ENCODE measurements at regions not wholly inside any gene's neighbourhood (a gene's known extent, or its start where the extent isn't known, plus 50 kb on each side); places are given as distances from the start of the nearest gene placed in this dataset.

GRCh38 chr6:67877288-67877687, 757.8 kb upstream of the ADGRB3 start:
- no peaks in the 10 kb centered on the region for H3K4me1 ChIP-seq
- no peak for TF ChIP-seq CTCF (IDR thresholded peaks at IDR 0.05)
- H3K4me3 ChIP-seq: no peak overlapping the region
- H3K36me3 ChIP-seq: no peaks in the 10 kb centered on the region
- no peak for DNase-seq (ENCODE audit: low spot score in 2 of 2)
- H3K27ac ChIP-seq: no peak overlapping the region
- no peaks in the 10 kb centered on the region for H3K9me3 ChIP-seq
- H3K27me3 ChIP-seq: no peaks in the 10 kb centered on the region
- intact Hi-C loops (cut with DNase I): no loop called here

- H3K27ac ChIP-seq: no peak overlapping the region
- H3K4me1 ChIP-seq: no peaks in the 10 kb centered on the region
- H3K4me3 ChIP-seq: no peak overlapping the region
- TF ChIP-seq CTCF (IDR thresholded peaks at IDR 0.05): no peak
- H3K36me3 ChIP-seq: no peaks in the 10 kb centered on the region
- H3K9me3 ChIP-seq: no peaks in the 10 kb centered on the region
- DNase-seq (ENCODE audit: low spot score in 2 of 2): no peak
- H3K27me3 ChIP-seq: no peaks in the 10 kb centered on the region
- intact Hi-C loops (cut with DNase I): no loop called here
Measured at GRCh38 chr6:67875877-67876383, 759.2 kb upstream of the ADGRB3 start.

GRCh38 chr6:67870321-67870720, 764.8 kb upstream of the ADGRB3 start:
- intact Hi-C loops (cut with DNase I): no loop called here
- Histone ChIP-seq H3K27ac (no peak overlapping the region), H3K4me3 (no peak overlapping the region), H3K4me1 (no peaks in the 10 kb centered on the region), H3K36me3 (no peaks in the 10 kb centered on the region), H3K9me3 (no peaks in the 10 kb centered on the region), H3K27me3 (no peaks in the 10 kb centered on the region)
- DNase-seq (ENCODE audit: low spot score in 2 of 2): no peak
- no peak for TF ChIP-seq CTCF (IDR thresholded peaks at IDR 0.05)

- no peak for DNase-seq (ENCODE audit: low spot score in 2 of 2)
- intact Hi-C loops (cut with DNase I): no loop called here
Measured at GRCh38 chr6:67863346-67863745, 771.7 kb upstream of the ADGRB3 start.

GRCh38 chr6:67854098-67854497, 781.0 kb upstream of the ADGRB3 start:
- Histone ChIP-seq H3K4me3 (no peak overlapping the region), H3K27me3 (no peaks in the 10 kb centered on the region), H3K36me3 (no peaks in the 10 kb centered on the region), H3K4me1 (no peaks in the 10 kb centered on the region), H3K9me3 (peaks cover 0 to 5% of the 10 kb centered on the region in 2 donors), H3K27ac (no peak overlapping the region)
- intact Hi-C loops (cut with DNase I): no loop called here
- no peak for TF ChIP-seq CTCF (IDR thresholded peaks at IDR 0.05)
- no peak for DNase-seq (ENCODE audit: low spot score in 2 of 2)

More at GRCh38 chr6:67863346-67863745, 771.7 kb upstream of the ADGRB3 start:
- Histone ChIP-seq H3K27me3 (no peaks in the 10 kb centered on the region), H3K4me1 (no peaks in the 10 kb centered on the region), H3K36me3 (no peaks in the 10 kb centered on the region), H3K4me3 (no peak overlapping the region), H3K9me3 (no peaks in the 10 kb centered on the region), H3K27ac (no peak overlapping the region)
- TF ChIP-seq CTCF (IDR thresholded peaks at IDR 0.05): no peak

- no peak for DNase-seq (ENCODE audit: low spot score in 2 of 2)
- Histone ChIP-seq H3K4me1 (no peaks in the 10 kb centered on the region), H3K27ac (no peak overlapping the region), H3K27me3 (no peaks in the 10 kb centered on the region), H3K9me3 (peaks cover 0 to 19% of the 10 kb centered on the region in 2 donors), H3K4me3 (no peak overlapping the region), H3K36me3 (no peaks in the 10 kb centered on the region)
- TF ChIP-seq CTCF (IDR thresholded peaks at IDR 0.05): no peak
- intact Hi-C loops (cut with DNase I): no loop called here
Measured at GRCh38 chr6:67839818-67840217, 795.3 kb upstream of the ADGRB3 start.

Data from ascending aorta (tissue), 2 donors.